ENCODE measurements at regions not wholly inside any gene's neighbourhood (a gene's known extent, or its start where the extent isn't known, plus 50 kb on each side); places are given as distances from the start of the nearest gene placed in this dataset.

DNA sequence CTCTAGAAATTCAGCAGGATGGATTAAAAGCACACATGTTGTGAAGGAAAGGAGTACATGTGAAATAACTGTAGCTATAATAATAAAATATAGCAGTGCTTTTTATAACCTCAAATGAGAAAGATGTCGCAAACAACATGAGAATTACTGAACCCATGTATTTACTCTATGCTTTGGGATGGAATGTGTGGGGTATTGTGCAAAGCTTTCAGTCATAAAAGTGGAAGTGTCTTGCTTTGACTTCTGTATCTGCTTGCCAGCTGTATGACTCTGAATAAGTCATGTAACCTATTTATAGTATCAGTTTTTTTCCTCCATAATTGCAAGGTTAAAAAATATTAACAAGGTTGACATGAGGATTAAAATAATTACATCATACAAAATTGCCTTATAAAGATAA, 519.3 kb upstream of the CADM2 start:
- no peak for DNase-seq

DNA sequence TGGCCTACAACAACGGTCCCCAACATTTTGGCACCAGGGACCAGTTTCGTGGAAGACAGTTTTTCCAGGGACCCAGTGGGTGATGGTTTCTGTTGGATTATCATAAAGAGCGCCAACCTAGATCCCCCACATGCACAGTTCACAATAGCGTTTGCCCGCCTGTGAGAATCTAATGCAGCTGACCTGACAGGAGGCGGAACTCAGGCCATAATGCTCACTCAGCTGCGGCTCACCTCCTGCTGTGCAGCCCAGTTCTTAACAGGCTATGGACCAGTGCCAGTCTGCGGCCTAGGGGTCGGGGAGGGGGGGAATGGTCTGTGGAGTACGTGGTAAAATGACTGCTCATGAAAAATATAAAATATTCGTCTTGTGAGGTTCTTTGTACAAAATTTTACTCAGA, 518.5 kb upstream of the CADM2 start:
- no peak for DNase-seq

DNA sequence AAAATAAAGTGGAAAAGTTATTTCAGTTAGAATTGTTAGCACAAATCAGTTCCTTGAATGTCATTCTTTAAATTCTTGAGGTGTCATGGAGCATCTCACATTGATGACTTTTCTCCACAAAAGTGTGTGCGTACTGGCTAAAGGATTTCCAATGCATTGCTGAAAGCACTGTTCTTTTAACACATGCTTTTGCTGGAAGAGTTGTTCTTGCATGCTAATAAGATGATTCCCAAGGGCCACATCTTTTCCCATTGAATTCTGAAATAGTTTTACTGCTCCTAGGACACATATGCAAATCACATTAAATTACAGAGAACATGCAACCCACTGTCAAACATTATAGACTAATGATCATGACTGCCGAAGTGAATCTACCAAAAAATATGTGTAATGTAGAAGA, 516.3 kb upstream of the CADM2 start:
- DNase-seq, result no peak

DNA sequence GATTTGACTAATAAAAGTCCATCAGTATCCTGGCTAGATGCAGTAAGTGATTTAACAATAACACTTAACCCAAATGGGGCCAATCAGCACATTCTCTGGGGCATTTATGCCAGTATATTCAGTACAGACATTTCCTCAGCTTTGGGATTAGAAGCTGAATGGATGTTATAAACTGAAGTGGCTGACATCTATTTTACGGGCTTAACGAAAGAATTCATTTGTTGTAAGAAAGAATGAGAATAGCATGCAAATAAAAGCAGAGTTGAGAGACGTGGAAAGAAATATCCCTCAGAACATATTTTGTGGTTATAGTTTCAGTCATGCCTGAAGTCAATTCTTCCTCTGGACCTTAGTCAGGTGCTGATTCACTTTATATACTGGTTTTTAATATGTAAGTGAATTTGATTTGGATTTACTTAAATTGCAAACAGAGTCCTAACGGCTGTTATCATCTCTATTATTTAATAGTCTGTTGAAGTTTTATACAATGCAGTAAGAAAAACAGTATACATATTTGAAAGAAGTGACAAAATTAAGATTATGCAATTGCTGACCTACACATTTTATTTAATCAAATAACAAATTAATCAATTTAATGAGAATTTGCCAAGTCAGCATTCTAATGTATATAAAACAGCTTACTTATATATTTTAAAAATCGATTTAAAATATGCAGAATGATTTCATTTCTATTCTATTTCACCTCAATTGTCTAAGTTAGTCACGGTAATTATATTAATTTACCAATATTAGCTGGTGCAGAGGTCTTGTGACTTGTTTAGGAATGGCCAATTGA, 513.9 kb upstream of the CADM2 start:
- DNase-seq, result no peak

DNA sequence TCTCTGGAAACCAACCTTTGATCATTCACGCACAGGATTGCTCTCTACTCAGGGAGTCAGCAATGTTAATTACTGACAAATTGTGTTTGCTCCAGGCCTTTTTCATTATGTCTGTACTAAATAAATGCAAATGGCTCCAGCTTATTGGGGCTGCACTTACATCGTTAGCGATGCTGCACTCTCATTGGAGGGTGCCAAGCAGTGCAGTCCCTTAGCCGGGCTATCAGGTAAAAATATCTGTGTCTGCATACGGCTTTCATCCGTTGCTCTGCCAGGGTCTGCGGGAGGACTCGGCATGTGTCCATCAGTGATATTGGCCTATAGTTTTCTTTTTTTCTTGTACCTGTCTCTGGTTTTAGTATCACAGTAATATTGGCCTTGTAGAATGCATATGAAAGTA, 471.5 kb upstream of the CADM2 start:
- DNase-seq, result no peak

DNA sequence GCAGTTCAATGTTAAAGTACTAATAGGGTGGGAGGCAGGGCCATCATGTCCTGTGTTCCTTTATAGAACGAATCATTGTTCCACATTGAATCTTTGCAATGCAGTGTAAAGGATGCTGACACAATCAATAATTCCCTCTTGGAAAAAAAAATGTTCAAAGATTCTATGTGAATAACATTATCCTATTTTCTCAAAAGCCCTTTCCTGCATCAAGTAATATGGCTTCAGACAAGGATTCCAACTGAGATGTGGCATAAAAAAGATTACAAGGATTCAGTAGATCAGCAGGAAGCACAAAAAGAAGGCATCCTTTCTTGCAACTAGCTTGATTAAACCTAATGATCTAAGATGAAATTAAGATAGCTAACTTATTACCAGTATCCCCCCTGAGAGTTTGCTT, 454.0 kb upstream of the CADM2 start:
- no peak for DNase-seq

DNA sequence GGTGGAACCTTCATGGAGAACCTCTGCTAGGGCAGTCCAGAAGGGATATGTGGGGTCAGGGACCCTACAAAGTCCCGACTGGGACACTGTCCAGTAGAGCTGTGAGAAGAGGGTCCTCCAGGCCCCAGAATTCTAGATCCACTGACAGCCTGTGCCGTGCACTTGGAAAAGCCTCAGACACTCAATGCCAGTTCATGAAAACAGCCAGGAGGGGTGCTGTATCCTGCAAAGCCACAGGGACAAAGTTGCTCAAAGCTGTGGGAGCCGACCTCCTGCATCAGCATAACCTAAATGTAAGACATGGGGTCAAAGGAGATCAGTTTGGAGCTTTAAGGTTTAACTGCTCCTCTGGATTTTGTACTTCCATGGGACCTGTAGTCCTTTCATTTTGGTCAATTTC, 448.8 kb upstream of the CADM2 start:
- no peak for DNase-seq

DNA sequence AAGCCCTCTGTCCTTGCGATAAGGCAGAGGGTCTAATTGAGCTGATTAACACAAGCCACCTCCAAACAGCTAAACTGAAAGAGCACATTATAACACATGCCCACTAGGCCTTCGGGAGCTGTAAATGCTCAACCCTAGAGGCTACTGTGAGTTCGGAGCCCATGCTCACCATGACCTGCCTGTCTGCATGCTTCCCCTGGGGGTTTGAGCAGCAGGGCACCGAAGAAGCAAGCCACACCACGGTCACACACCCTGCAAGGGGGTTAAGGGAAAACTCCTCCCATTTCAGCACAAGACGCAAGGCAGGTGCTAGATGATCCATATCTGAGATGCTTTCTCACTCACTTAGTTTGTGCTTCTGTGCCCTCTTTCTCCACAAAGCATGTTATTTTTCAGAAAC, 435.9 kb upstream of the CADM2 start:
- DNase-seq, result no peak

DNA sequence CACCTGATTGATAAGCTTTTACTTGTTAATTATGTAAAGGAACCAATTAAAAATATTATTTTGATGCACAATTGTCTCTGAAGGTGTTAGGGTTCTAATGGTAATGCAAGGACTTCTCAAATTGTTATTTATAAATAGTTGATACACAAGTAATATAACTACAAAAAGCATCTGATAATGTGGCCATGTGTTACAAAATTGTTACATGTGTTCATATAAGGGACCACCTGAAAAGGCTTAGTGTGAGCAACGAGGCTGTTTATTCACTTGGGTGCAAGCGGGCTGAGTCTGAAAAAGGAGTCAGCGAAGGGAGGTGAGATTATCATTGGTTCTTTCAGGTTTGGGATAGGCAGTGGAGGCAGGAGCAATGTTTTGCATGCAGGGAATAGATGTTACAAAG, 421.9 kb upstream of the CADM2 start:
- DNase-seq, result no peak

DNA sequence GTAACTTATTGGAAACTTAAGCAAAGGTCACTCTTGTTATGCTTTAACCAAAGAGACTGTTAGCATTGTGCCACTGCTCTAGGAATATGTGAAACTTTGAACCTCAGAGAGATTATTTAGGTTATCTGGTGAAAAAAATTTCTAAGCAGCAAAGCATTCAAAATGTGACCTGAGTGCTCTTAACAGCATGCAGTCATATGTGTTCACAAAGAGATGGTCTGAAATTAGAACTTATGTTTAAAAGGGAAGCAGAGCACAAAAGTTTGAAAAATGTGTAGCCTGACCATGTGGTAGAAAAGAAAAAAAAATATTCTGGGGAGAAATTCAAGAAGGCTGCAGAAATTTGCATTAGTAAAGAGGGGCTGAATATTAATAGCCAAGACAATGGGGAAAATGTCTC, 420.2 kb upstream of the CADM2 start:
- DNase-seq, result no peak

DNA sequence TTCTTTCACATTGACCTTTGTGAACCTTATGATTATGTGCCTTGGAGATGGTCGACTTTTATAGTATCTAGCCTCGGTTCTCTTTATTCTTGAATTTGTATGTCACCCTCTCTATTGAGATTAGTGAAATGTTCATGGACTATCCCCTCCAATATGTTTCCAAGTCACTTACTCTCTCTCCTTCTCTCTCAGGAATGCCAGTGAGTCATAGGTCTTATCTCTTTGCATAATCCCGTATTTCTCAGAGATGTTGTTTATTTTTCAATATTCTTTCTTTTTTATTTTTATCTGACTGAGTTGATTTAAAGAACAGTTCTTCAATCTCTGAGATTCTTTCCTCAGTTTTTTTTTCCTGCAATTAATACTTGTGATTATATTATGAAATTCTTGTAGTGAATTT, 411.6 kb upstream of the CADM2 start:
- DNase-seq, result no peak

DNA sequence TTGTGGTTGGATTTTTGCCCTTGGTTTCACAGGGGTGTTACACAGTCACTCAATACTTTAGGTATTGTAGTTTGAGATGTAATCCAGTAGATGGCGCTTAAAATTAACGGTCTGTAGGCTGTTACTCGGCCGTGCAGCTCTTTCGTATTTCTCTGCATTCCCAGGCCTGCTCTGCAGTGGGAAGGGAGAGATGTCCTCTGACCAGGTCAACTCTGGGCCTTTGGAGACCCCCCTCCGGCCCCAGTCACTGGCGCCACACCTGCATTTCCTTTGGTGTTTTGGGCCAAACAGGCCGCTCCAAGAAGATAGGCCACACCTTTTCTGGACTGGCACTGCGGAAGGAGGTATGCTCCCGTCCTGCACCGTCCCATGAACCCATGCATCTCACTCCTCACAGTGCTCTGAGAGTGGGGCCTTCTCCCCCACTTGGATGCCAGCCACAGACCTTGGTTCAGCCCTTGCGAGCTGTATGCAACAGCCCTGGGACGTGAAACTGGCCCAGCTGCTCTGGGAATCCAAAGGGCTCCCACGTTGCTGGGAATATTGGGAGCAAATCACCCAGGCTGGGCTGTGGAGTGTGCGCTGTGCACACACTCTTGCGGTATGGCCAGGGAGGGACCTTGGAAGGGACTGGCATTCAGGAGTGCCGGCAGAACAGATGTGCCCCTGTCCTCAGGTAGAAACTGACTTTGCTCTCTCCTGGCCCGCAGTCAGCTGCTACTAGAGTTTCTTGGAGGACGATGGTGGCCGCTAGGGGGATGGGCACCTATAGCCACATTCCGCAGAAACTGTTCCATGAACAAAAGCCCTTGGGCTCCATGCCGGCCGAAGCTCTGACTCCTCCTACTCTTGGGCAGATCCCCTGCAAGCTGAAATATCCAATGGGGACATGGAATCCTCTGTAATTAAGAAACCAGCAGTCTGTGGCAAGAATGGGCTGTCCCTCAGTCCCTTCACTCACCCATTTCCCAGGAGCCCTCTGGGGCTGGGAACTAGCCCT, 410.5 kb upstream of the CADM2 start:
- DNase-seq, result no peak

DNA sequence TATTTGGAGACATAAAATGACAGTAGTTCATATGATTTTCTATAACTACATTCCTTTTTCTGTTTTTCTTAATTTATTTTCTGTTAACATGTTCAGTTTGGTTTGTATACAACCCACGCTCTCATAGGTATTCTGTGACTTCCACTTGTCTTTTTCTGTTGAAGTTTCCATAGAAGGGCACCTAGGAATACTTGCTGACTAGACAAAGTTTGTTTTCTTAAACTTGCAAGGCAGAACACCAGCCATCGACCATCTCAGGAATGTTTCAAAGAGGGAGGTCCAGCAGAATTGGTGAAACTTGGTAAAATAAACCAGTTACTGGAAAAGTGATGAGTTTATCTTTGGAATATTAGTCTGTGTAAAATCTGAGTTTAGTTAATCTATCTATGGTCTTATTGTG, 403.2 kb upstream of the CADM2 start:
- no peak for DNase-seq

DNA sequence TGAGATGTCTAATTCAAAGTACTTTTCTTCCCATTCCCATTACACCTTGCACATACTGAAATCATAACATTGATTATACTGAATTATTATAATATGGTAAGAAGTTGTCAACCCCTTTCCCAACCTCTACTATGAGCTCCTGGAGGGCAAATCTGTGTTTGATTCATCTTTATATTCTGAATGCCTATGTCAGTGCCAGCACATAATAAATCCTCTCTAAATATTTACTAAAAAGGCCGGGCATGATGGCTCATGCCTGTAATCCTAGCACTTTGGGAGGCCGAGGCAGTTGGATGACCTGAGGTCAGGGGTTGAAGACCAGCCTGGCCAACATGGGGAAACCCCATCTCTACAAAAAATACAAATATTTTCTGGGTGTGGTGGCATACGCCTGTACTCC, 392.5 kb upstream of the CADM2 start:
- no peak for DNase-seq

DNA sequence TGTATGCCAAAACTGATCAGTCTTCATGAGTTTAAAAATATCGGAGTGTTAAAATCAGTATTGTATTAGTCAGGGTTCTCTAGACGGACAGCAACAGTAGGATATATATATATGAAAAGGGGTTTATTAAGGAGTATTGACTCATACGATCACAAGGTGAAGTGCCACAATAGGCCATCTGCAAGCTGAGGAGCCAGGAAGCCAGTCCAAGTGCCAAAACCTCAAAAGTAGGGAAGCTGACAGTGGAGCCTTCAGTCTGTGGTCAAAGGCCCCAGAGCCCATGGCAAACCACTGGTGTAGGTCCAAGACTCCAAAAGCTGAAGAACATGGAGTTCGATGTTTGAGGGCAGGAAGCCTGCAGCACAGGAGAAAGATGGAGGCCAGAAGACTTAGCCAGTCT, 391.0 kb upstream of the CADM2 start:
- DNase-seq, result no peak

DNA sequence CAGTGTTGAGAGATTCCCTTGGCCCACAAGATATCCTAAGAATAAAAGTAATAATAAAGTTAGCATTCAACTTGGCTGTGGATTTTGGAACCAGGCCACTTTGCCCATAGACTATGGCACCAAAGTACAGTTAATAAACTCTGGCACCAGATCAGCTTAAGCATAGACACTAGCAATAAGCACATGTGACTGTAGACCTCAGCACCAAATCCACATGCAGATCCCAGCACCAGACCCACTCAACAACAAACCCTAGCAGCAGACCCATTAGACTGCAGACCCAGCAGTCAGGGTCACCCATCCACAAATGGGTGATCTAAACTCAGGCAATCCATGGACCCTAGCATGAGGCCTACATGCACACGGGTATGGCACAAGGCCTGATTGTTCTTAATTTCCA, 384.8 kb upstream of the CADM2 start:
- no peak for DNase-seq

DNA sequence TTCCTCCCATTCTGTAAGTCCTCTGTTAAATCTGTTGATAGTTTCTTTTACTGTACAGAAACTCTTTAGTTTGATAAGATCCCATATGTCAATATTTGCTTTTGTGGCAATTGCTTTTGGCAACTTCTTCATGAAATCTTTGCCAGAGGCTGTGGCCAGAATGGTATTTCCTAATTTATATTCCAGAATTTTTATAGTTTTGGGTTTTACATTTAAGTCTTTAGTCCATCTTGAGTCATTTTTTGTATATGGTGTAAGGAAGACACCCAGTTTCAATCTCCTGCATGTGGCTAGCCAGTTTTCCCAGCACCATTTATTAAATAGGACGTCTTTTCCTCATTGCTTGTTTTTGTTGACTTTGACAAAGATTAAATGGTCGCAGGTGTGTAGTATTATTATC, 372.4 kb upstream of the CADM2 start:
- DNase-seq, result no peak

DNA sequence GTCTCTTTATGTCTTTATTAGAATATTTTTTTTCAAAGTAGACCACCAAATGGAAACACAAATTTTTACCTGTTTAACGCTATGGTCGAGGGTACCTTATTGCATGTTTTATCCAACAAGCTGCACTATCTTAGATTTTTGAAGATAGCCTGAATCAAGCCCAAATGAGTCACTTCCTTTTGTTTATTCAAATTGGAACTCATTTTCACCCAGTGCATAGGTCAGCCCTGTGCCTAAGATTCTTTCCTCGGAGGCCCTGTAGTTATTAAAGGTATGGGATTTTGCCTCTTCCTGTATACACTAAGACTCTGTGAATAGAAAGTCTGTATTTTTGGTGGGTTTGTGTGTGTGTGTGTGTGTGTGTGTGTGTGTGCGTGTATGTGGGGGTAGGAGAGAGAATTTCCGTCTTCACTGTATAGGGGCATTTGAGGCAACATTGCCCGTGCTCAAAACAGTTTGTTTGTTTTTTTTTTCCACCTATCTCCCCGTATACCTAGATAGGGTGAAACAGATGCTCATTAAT, 358.0 kb upstream of the CADM2 start:
- DNase-seq, result no peak

DNA sequence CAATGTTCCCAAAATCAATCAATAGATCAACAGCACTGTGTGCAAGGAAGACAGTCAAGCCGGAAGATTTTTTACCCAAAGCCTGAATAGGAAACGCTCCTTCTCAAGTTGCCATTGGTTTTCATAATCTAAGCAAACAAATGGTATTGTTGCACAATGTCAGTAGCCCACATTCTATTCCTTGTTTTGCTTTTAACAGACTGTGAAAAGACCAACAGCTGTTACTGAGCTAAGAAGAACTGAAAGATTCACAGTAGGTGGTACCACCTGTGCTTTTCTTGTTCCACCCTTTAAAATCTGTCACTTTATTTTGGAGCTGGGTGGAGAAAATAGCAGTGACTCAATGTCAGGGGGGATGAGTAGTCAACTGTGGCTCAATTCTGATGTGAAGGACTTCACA, 357.5 kb upstream of the CADM2 start:
- DNase-seq, result no peak

DNA sequence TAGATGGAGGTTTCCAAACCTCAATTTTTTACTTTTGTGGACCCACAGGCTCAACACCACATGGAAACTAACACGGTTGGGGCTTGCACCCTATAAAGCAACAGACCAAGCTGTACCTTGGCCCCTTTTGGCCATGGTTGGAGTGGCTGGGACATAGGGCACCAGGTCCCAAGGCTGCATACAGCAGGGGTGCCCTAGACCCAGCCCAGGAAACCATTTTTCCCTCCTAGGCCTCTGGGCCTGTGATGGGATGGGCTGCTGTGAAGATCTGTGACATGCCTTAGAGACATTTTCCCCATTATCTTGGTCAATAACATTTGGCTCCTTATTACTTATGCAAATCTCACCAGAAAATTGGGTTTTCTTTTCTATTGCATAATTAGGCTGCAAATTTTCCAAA, 337.0 kb upstream of the CADM2 start:
- no peak for DNase-seq

DNA sequence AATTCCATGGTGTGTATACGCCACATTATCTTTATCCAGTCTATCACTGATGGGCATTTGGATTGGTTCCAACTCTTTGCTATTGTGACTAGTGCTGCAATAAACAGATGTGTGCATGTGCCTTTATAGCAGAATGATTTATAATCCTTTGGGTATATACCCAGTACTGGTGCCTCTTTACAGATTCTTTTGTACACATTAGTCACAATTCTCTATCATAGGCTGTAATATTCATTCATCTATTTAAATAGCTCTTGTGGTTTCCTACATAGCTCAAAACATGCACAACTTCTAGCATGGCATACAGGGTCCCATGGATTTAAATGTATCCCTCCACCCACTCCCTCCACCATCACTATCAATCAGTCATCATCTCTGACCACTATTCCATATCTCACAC, 324.1 kb upstream of the CADM2 start:
- no peak for DNase-seq

DNA sequence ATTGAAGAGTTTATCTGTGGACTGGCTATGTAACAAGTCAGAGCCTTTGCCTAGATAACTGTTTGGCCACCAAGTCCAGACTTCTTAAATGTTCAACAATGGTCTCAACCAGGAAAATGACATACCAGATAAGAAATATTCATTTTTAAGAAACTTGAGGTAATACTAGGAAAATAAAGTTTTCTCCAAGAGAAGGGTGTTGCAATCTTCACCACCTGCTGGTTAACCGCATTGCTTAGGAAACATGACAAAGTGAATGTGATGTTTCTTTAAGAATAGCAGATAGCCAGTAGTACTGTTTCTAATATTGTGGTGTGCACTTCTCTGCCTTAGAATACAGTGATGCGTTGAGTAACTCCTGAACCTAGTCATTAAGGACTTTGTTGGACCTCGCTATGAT, 321.5 kb upstream of the CADM2 start:
- no peak for DNase-seq

DNA sequence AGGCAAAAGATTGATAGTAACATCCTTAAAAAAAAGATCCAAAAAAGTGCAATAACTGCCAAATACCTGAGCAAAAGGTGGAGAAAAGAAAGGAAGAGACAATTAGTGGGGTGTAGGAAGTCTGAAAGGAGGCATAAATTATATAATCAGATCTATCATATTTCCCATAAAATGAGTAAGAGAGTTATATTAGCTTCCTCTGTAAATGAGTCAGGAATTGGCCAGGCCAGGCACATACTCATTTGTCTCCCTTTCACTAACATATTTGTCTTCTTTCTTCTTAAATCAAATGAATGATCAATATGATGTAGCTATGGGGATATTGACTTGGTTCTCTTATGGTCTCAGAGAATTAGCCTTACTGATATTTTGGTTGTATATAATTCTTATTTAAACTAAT, 292.3 kb upstream of the CADM2 start:
- DNase-seq, result no peak

DNA sequence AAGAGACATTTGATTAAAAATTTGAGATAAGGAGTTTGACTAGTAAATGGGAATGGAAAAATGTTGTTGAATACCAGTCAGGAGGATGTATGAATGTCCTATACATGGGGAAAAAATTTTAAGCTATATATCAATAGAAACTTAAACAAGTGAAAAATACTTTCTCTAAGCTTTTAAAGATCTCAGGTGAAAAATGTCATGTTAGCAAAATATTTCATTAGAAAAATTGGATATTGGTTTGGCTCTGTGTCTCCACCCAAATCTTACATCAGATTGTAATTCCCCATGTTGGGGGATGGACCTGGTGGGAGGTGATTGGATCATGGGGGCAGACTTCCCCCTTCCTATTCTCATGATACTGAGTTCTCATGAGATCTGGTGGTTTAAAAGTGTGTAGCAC, 279.6 kb upstream of the CADM2 start:
- no peak for DNase-seq
